GM12878 (cell line): ENCODE measurements at regions not wholly inside any gene's neighbourhood (a gene's known extent, or its start where the extent isn't known, plus 50 kb on each side); places are given as distances from the start of the nearest gene placed in this dataset.

Experiments
- ATAC-seq: fragments of 200-7000 bp; cut with Tn5 transposase; 3 replicates; pipeline ENCODE4 v1.9.1; 2020; ENCODE audit warnings: mild to moderate bottlenecking, moderate library complexity
- BruUV-seq: library from RNA; stranded (reverse); fragments of 400-500 nt; replicated peaks from 2 replicates; lab custom pipeline; 2021; lab: Mats Ljungman, UMichigan
- CTCF ChIA-PET: fragments of 300-600 bp; sonication (Branson Sonifier 250); formaldehyde crosslinking; extraction: SDS; loops from one replicate; lab custom pipeline; 2021; ENCODE audit warnings: inconsistent platforms; lab: Yijun Ruan, JAX
- POLR2A ChIA-PET: fragments of 350-600 bp; formaldehyde crosslinking; extraction: SDS; loops from one replicate; lab custom pipeline; 2021; ENCODE audit warnings: inconsistent platforms; lab: Charles Lee
- RAD21 ChIA-PET: fragments of 300-600 bp; sonication (Branson Sonifier 250); formaldehyde crosslinking; loops from one replicate; lab custom pipeline; 2023; ENCODE audit warnings: antibody characterized with exemption; ENCODE audit not compliant: unreplicated experiment; lab: Charles Lee
- SMC1A ChIA-PET: fragments of 300-600 bp; sonication (Branson Sonifier 250); formaldehyde crosslinking; loops from one replicate; lab custom pipeline; 2023; ENCODE audit not compliant: unreplicated experiment, uncharacterized antibody; lab: Charles Lee
- DNase-seq: peaks from one replicate; pipeline ENCODE4 v3.0.0-alpha.2; 2011; ENCODE audit warnings: low read depth, low spot score
- FAIRE-seq: peaks from 3 replicates; lab custom pipeline; 2011; peaks lifted over from hg19 to GRCh38; lab: Jason Lieb, UNC
- H2AFZ ChIP-seq: 2 replicates; pipeline ENCODE4 v1.6.0; 2011; ENCODE audit warnings: low read depth, low read length, control low read depth; ENCODE audit not compliant: control insufficient read depth
- H3K27ac ChIP-seq: 2 replicates; pipeline ENCODE4 v1.5.1; 2011; ENCODE audit warnings: control low read depth; ENCODE audit not compliant: control insufficient read depth, insufficient read depth
- H3K27me3 ChIP-seq, 2 experiments: replicated peaks in 1 of 2; 2 replicates each; pipeline versions ENCODE4 v1.6.0 to v1.6.1; 2011; ENCODE audit warnings: low read length in 1 of 2; ENCODE audit not compliant: control insufficient read depth in 2 of 2, insufficient read depth in 2 of 2
- H3K36me3 ChIP-seq, 2 experiments: 2 replicates each; pipeline ENCODE4 v1.5.1; 2011; ENCODE audit warnings: low read length in 1 of 2; ENCODE audit not compliant: control insufficient read depth in 2 of 2, insufficient read depth in 2 of 2
- H3K4me1 ChIP-seq: 2 replicates; pipeline ENCODE4 v1.6.1; 2011; ENCODE audit warnings: mild to moderate bottlenecking, low read length, moderate library complexity, mixed read lengths; ENCODE audit not compliant: control insufficient read depth, insufficient read depth
- H3K4me2 ChIP-seq: 2 replicates; pipeline ENCODE4 v1.6.0; 2011; ENCODE audit warnings: control low read depth; ENCODE audit not compliant: control insufficient read depth, insufficient read depth
- H3K4me3 ChIP-seq: fragments of 200-600 bp; sonication (generic); 2 replicates; pipeline ENCODE4 v1.5.1; 2016
- H3K79me2 ChIP-seq: 2 replicates; pipeline ENCODE4 v1.6.0; 2011; ENCODE audit warnings: low read length; ENCODE audit not compliant: control insufficient read depth, insufficient read depth
- H3K9ac ChIP-seq: 2 replicates; pipeline ENCODE4 v1.8.0; 2011; ENCODE audit warnings: low read length, control low read depth, mixed read lengths; ENCODE audit not compliant: control insufficient read depth, insufficient read depth
- H3K9me3 ChIP-seq: replicated peaks from 3 replicates; pipeline ENCODE4 v1.5.1; 2011; ENCODE audit warnings: mild to moderate bottlenecking, low read length; ENCODE audit not compliant: control insufficient read depth, insufficient read depth
- H4K20me1 ChIP-seq: 2 replicates; pipeline ENCODE4 v1.6.0; 2011; ENCODE audit not compliant: control insufficient read depth, insufficient read depth
- CBFB ChIP-seq: IDR thresholded peaks from 2 replicates; pipeline ENCODE4 v1.6.1; 2016; ENCODE audit warnings: antibody characterized with exemption, low read depth
- CREB1 ChIP-seq: IDR thresholded peaks from 2 replicates; pipeline ENCODE4 v1.6.1; 2012; ENCODE audit warnings: low read depth, mild to moderate bottlenecking, inconsistent platforms
- NFYB ChIP-seq: IDR thresholded peaks from 2 replicates; pipeline ENCODE4 v1.6.1; 2011; ENCODE audit warnings: low read depth, mild to moderate bottlenecking, low read length, improper control_type of control experiment, moderate library complexity; ENCODE audit not compliant: insufficient read depth
- RCOR1 ChIP-seq: conservative IDR thresholded peaks from 2 replicates; pipeline ENCODE4 v1.6.1; 2012; ENCODE audit warnings: low read depth, low read length, improper control_type of control experiment
- SMAD5 ChIP-seq: IDR thresholded peaks from 2 replicates; pipeline ENCODE4 v1.6.1; 2016; ENCODE audit warnings: antibody characterized with exemption, low read depth
- SUZ12 ChIP-seq: fragments of 200-600 bp; sonication (generic); IDR thresholded peaks from one replicate; pipeline ENCODE4 v1.6.1; 2018; ENCODE audit warnings: antibody characterized with exemption, mild to moderate bottlenecking; ENCODE audit not compliant: unreplicated experiment
- TCF7 ChIP-seq: IDR thresholded peaks from 2 replicates; pipeline ENCODE4 v1.6.1; 2014; ENCODE audit warnings: antibody characterized with exemption, borderline replicate concordance
- USF1 ChIP-seq: IDR thresholded peaks from 2 replicates; pipeline ENCODE4 v1.6.1; 2011; ENCODE audit warnings: borderline replicate concordance, low read depth, mild to moderate bottlenecking, moderate library complexity, mixed read lengths, low read length; ENCODE audit not compliant: insufficient read depth; ENCODE audit errors: extremely low read length
- ZBTB33 ChIP-seq: fragments of 450-650 bp; IDR thresholded peaks from 2 replicates; pipeline ENCODE4 v1.6.1; 2017; ENCODE audit warnings: mild to moderate bottlenecking
- ZNF24 ChIP-seq: fragments of 450-650 bp; IDR thresholded peaks from 2 replicates; pipeline ENCODE4 v1.6.1; 2017; ENCODE audit warnings: antibody characterized with exemption, mild to moderate bottlenecking
- WGBS: methylation state at CpG from one replicate; pipeline ENCODE4 v1.1.6; 2016; ENCODE audit warnings: low lambda C conversion rate; ENCODE audit not compliant: insufficient replicate concordance, insufficient coverage; ENCODE audit errors: missing lambda C conversion rate; 5-methylcytosine and 5-hydroxymethylcytosine counted together
- in situ Hi-C: fragments of 300-500 bp; cut with MboI; formaldehyde crosslinking; loops from 9 replicates; pipeline ENCODE4 v1.14.3; 2018; ENCODE audit warnings: mixed read lengths
- intact Hi-C: fragments of 100-400 bp; cut with micrococcal nuclease; formaldehyde crosslinking; loops from one replicate; pipeline ENCODE4 v1.14.2; 2022; ENCODE audit not compliant: unreplicated experiment
- TF ChIP-seq, protein P1 (sequence below): fragments of 450-650 bp; formaldehyde crosslinking; IDR thresholded peaks from 2 replicates; pipeline ENCODE4 v1.4.0; 2020; ENCODE audit warnings: mild to moderate bottlenecking, moderate library complexity

DNA sequence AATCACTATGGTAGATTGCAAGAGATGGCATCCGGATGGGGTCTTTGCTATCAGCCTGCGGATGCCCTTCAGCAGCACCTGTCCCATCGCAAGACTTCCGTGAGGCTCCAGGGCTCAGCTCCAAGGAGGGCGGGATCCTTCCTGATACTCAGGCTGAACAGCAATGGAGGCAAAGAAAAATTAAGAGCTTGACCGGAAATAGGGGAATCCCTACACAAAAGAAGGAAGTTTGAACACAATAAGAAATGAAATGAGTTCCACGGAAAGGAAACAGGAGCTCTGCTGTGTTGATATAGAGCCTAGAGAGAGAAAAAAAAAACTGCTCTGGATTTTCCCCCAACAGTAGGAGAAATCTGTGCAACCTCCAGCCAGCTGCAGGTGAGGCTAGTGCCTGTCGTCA, 91.9 kb downstream of the ARL4C start:
- Histone ChIP-seq H3K9ac (no peak overlapping the region), H3K9me3 (no peaks in the 10 kb centered on the region; the same call in 2 of the 3 replicates), H3K79me2 (no peaks in the 10 kb centered on the region), H2AFZ (no peak overlapping the region), H3K4me2 (no peak overlapping the region), H3K4me1 (no peaks in the 10 kb centered on the region), H3K36me3 (no peaks in the 10 kb centered on the region), H3K27ac (no peak overlapping the region), H4K20me1 (no peaks in the 10 kb centered on the region), H3K4me3 (no peak overlapping the region), H3K27me3 (no peaks in the 10 kb centered on the region; a peak in 1 of 4 replicates)
- FAIRE-seq (no peak), ATAC-seq (no peak), DNase-seq (no peak)
- TF ChIP-seq ZNF24 (no peak), USF1 (no peak), ZBTB33 (no peak), SMAD5 (no peak), RCOR1 (no peak), NFYB (no peak), CREB1 (no peak), CBFB (no peak), SUZ12 (no peak), TCF7 (no peak)
- TF ChIP-seq, protein P1, sequence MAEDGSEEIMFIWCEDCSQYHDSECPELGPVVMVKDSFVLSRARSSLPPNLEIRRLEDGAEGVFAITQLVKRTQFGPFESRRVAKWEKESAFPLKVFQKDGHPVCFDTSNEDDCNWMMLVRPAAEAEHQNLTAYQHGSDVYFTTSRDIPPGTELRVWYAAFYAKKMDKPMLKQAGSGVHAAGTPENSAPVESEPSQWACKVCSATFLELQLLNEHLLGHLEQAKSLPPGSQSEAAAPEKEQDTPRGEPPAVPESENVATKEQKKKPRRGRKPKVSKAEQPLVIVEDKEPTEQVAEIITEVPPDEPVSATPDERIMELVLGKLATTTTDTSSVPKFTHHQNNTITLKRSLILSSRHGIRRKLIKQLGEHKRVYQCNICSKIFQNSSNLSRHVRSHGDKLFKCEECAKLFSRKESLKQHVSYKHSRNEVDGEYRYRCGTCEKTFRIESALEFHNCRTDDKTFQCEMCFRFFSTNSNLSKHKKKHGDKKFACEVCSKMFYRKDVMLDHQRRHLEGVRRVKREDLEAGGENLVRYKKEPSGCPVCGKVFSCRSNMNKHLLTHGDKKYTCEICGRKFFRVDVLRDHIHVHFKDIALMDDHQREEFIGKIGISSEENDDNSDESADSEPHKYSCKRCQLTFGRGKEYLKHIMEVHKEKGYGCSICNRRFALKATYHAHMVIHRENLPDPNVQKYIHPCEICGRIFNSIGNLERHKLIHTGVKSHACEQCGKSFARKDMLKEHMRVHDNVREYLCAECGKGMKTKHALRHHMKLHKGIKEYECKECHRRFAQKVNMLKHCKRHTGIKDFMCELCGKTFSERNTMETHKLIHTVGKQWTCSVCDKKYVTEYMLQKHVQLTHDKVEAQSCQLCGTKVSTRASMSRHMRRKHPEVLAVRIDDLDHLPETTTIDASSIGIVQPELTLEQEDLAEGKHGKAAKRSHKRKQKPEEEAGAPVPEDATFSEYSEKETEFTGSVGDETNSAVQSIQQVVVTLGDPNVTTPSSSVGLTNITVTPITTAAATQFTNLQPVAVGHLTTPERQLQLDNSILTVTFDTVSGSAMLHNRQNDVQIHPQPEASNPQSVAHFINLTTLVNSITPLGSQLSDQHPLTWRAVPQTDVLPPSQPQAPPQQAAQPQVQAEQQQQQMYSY (CRISPR knock-in tag) = no peak
- ChIA-PET POLR2A (no interaction called here), CTCF (interaction anchor here (0.7 to 2.0 kb wide), 2 partner anchors 115 to 269 kb away, joined by 4 to 7 read pairs; no protein-coding TSS in a partner anchor), SMC1A (no interaction called here), RAD21 (no interaction called here)
- in situ Hi-C loops (no loop called here), intact Hi-C loops (no loop called here)
- WGBS = 57% methylated on average over 8 of the region's 8 CpGs
- BruUV-seq = no TSS peak
